ENCODE measurements at regions not wholly inside any gene's neighbourhood (a gene's known extent, or its start where the extent isn't known, plus 50 kb on each side); places are given as distances from the start of the nearest gene placed in this dataset.
A peak's percentile ranks its signal among the peaks of the same experiment; 100 is the strongest.

DNA sequence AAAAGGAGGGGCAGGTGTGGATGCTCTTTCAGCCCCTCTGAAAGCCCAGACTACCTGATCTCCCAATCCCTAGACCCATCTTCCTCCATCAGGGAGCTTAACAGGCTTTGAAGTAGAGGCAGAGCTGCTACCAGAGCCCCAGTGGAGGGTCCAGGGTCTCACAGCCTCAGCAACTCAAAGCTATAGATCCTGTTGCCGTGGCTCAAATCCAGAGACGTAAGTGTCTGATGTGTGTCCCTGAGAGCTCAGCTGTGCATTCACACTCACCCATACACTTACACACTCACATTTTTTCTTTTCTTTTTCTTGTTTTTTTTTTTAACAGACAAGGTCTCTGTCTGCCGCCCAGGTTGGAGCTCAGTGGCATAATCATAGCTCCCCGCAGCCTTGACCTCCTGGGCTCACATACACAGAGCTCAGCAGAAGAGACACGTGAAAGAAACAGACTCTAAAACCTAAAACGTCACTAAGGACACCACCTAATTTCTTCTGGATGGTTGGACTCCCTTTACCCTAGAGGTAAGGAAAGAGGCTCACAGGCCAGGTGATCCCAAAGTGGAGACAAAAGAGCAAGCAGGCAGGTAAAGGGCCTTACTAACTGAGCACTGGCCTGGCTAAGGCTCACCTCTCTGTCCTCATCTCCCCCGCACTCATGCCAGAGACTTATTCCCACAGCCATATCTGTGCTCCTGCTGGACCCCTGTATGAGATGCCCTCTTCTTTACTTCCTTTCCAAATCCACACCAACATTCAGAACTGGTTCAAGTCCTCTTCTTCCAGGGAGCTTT, 80.7 kb downstream of the SCN11A start:
- Histone ChIP-seq H3K4me1 (ENCODE audit: control insufficient read depth in 1 of 2, insufficient read depth in 2 of 2, low read length in 2 of 2) (no peaks in the 10 kb centered on the region), H2AFZ (ENCODE audit: insufficient read depth, low read depth, low read length, poor library complexity, severe bottlenecking) (no peak overlapping the region), H3K9me3 (replicated peaks in 1 of 2; ENCODE audit: control insufficient read depth in 1 of 2, insufficient read depth in 1 of 2, low read length in 2 of 2) (no peaks in the 10 kb centered on the region), H4K20me1 (ENCODE audit: insufficient read depth, low read length) (no peaks in the 10 kb centered on the region), H3K27me3 (ENCODE audit: control insufficient read depth in 2 of 2, insufficient read depth in 2 of 2, low read length in 2 of 2) (no peaks in the 10 kb centered on the region), H3K4me2 (replicated peaks; ENCODE audit: extremely low read depth, low read length, poor library complexity, severe bottlenecking) (no peak overlapping the region), H3K27ac (ENCODE audit: low read depth in 1 of 2, low read length in 2 of 2) (no peak overlapping the region), H3K9ac (ENCODE audit: insufficient read depth, low read length, poor library complexity, severe bottlenecking) (no peak overlapping the region), H3K79me2 (ENCODE audit: insufficient read depth, low read length) (no peaks in the 10 kb centered on the region), H3K4me3 (replicated peaks in 1 of 3; ENCODE audit: low read depth in 2 of 3, low read length in 3 of 3) (no peak overlapping the region), H3K36me3 (replicated peaks in 1 of 2; ENCODE audit: control insufficient read depth in 1 of 2, insufficient read depth in 2 of 2, low read length in 2 of 2) (no peaks in the 10 kb centered on the region)
- Mint-ChIP-seq H3K4me1 (no peaks in the 10 kb centered on the region), H3K4me3 (no peak overlapping the region), H3K9me3 (no peaks in the 10 kb centered on the region), H3K27me3 (ENCODE audit: low read depth in 3 of 3) (peaks cover 0 to 6% (median 3%) of the 10 kb centered on the region in 3 donors), H3K36me3 (no peaks in the 10 kb centered on the region), H3K27ac (no peak overlapping the region)
- no peak for DNase-seq
- intact Hi-C loops (cut with micrococcal nuclease), result no loop called here
- TF ChIP-seq, protein P1, sequence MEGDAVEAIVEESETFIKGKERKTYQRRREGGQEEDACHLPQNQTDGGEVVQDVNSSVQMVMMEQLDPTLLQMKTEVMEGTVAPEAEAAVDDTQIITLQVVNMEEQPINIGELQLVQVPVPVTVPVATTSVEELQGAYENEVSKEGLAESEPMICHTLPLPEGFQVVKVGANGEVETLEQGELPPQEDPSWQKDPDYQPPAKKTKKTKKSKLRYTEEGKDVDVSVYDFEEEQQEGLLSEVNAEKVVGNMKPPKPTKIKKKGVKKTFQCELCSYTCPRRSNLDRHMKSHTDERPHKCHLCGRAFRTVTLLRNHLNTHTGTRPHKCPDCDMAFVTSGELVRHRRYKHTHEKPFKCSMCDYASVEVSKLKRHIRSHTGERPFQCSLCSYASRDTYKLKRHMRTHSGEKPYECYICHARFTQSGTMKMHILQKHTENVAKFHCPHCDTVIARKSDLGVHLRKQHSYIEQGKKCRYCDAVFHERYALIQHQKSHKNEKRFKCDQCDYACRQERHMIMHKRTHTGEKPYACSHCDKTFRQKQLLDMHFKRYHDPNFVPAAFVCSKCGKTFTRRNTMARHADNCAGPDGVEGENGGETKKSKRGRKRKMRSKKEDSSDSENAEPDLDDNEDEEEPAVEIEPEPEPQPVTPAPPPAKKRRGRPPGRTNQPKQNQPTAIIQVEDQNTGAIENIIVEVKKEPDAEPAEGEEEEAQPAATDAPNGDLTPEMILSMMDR (IDR thresholded peaks at IDR 0.05), result no peak
- 95% methylated on average over 3 of the region's 7 CpGs for WGBS (ENCODE audit: insufficient coverage)

DNA sequence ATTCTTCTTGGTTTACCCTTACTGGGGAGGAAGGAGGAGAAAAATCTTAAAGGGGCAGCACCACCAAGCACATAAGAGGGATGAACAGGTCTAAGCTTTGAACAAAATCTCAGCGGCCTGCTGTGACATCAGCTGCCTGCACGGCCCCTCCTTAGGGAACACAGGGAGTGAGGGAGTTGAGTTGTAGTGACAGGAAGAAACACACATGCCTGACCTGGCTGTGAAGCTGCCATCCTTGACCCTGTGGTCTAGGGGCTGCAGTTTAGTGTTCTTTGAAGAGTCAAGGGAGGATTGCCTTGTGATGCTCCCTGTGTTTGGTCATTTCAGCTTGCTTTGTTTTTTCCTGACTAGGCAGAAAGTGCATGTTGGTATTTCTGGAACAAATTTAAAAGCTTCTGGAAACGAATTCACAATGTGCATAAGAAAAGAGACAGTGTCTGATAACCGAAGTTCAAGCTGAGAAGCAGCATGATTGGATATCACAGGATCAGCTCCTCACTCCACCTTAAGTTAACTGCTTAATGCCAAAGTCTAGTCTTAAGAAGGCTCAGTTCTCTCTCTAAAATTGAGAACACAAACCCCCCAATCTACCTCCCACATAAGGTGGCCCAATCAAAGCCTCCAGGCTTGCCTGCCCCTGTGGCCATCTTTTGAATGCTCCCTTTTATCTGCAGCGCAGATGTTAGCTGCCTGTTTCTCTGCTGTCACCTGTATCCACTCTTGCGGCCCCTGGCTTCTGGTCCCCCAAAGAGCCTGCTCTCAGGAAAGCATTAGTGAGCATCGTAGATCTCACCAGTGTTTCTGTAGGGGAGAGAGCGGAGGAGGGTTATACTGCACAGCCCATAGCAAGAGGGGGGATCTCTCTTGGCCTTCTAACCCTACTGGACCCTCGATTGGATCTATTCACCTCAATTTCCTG, 82.2 kb downstream of the SCN11A start:
- Histone ChIP-seq H3K9ac (ENCODE audit: insufficient read depth, low read length, poor library complexity, severe bottlenecking) (no peak overlapping the region), H3K36me3 (replicated peaks in 1 of 2; ENCODE audit: control insufficient read depth in 1 of 2, insufficient read depth in 2 of 2, low read length in 2 of 2) (no peaks in the 10 kb centered on the region), H3K27ac (ENCODE audit: low read depth in 1 of 2, low read length in 2 of 2) (no peak overlapping the region), H2AFZ (ENCODE audit: insufficient read depth, low read depth, low read length, poor library complexity, severe bottlenecking) (no peak overlapping the region), H3K4me1 (ENCODE audit: control insufficient read depth in 1 of 2, insufficient read depth in 2 of 2, low read length in 2 of 2) (no peaks in the 10 kb centered on the region), H3K4me2 (replicated peaks; ENCODE audit: extremely low read depth, low read length, poor library complexity, severe bottlenecking) (no peak overlapping the region), H4K20me1 (ENCODE audit: insufficient read depth, low read length) (no peaks in the 10 kb centered on the region), H3K4me3 (replicated peaks in 1 of 3; ENCODE audit: low read depth in 2 of 3, low read length in 3 of 3) (no peak overlapping the region), H3K79me2 (ENCODE audit: insufficient read depth, low read length) (no peaks in the 10 kb centered on the region), H3K9me3 (replicated peaks in 1 of 2; ENCODE audit: control insufficient read depth in 1 of 2, insufficient read depth in 1 of 2, low read length in 2 of 2) (no peaks in the 10 kb centered on the region), H3K27me3 (ENCODE audit: control insufficient read depth in 2 of 2, insufficient read depth in 2 of 2, low read length in 2 of 2) (no peaks in the 10 kb centered on the region)
- Mint-ChIP-seq H3K36me3 (no peaks in the 10 kb centered on the region), H3K4me1 (no peaks in the 10 kb centered on the region), H3K4me3 (no peak overlapping the region), H3K27ac (peak overlapping the region in 1 of 7 donors; percentile 15), H3K27me3 (ENCODE audit: low read depth in 3 of 3) (peaks cover 0 to 6% (median 3%) of the 10 kb centered on the region in 3 donors), H3K9me3 (no peaks in the 10 kb centered on the region)
- WGBS (ENCODE audit: insufficient coverage), result 84% methylated on average over 5 of the region's 9 CpGs
- intact Hi-C loops (cut with micrococcal nuclease), result no loop called here
- DNase-seq, result no peak
- TF ChIP-seq, protein P1 (IDR thresholded peaks at IDR 0.05), result no peak

All from CD14-positive monocyte (primary cell).